DND-41 (cell line): ENCODE measurements at regions not wholly inside any gene's neighbourhood (a gene's known extent, or its start where the extent isn't known, plus 50 kb on each side); places are given as distances from the start of the nearest gene placed in this dataset.

Source experiments
- ATAC-seq: fragments of 200-7000 bp; cut with Tn5 transposase; 3 replicates; pipeline ENCODE4 v1.9.1; 2021; ENCODE audit warnings: low read depth; ENCODE audit not compliant: insufficient read depth
- DNase-seq: peaks from one replicate; pipeline ENCODE4 v3.0.0-alpha.2; 2020
- H2AFZ ChIP-seq: 2 replicates; pipeline ENCODE4 v1.6.0; 2012; ENCODE audit warnings: low read depth, low read length
- H3K27ac ChIP-seq: 2 replicates; pipeline ENCODE4 v1.5.1; 2012; ENCODE audit warnings: low read length, inconsistent platforms
- H3K27me3 ChIP-seq: fragments of 200-600 bp; sonication (generic); 2 replicates; pipeline ENCODE4 v1.6.0; 2012; ENCODE audit warnings: low read length, mild to moderate bottlenecking, inconsistent platforms; ENCODE audit not compliant: insufficient read depth, poor library complexity
- H3K36me3 ChIP-seq: 2 replicates; pipeline ENCODE4 v1.5.1; 2012; ENCODE audit warnings: low read length, inconsistent platforms; ENCODE audit not compliant: insufficient read depth
- H3K4me1 ChIP-seq: 2 replicates; pipeline ENCODE4 v1.5.1; 2012; ENCODE audit warnings: mild to moderate bottlenecking, low read length; ENCODE audit not compliant: insufficient read depth
- H3K4me2 ChIP-seq: 2 replicates; pipeline ENCODE4 v1.6.0; 2012; ENCODE audit warnings: mild to moderate bottlenecking, moderate library complexity, low read length, inconsistent platforms; ENCODE audit not compliant: insufficient read depth
- H3K4me3 ChIP-seq, 2 experiments: fragments of 200-600 bp in 1 of 2; shearing (Covaris generic) in 1 of 2; 2 replicates each; pipeline ENCODE4 v1.5.1; 2012 to 2016; ENCODE audit warnings: inconsistent platforms in 2 of 2, low read length in 2 of 2, mild to moderate bottlenecking in 2 of 2, low read depth in 1 of 2, moderate library complexity in 1 of 2
- H3K79me2 ChIP-seq: 2 replicates; pipeline ENCODE4 v1.6.0; 2012; ENCODE audit warnings: low read length, inconsistent platforms; ENCODE audit not compliant: insufficient read depth
- H3K9ac ChIP-seq: 2 replicates; pipeline ENCODE4 v1.6.0; 2012; ENCODE audit warnings: low read depth, mild to moderate bottlenecking, inconsistent platforms, low read length, moderate library complexity
- H3K9me3 ChIP-seq: 2 replicates; pipeline ENCODE4 v1.5.1; 2012; ENCODE audit warnings: low read length, moderate library complexity, mild to moderate bottlenecking, inconsistent platforms; ENCODE audit not compliant: insufficient read depth, severe bottlenecking
- H4K20me1 ChIP-seq: 2 replicates; pipeline ENCODE4 v1.6.0; 2012; ENCODE audit warnings: low read length; ENCODE audit not compliant: insufficient read depth
- CTCF ChIP-seq: IDR thresholded peaks from 2 replicates; pipeline ENCODE4 v1.5.1; 2012; ENCODE audit warnings: borderline replicate concordance, low read length, moderate library complexity, mild to moderate bottlenecking; ENCODE audit not compliant: poor library complexity, severe bottlenecking; ENCODE audit errors: extremely low read depth
- EZH2 ChIP-seq: IDR thresholded peaks from 3 replicates; pipeline ENCODE4 v1.6.1; 2012; ENCODE audit warnings: borderline replicate concordance, low read depth, mild to moderate bottlenecking, moderate library complexity, low read length, inconsistent platforms; ENCODE audit not compliant: severe bottlenecking

- no peak overlapping the region for H3K4me3 ChIP-seq
- no peaks in the 10 kb centered on the region for H4K20me1 ChIP-seq
- TF ChIP-seq EZH2: no peak
- no peak for TF ChIP-seq CTCF
- no peak overlapping the region for H3K4me2 ChIP-seq
- ATAC-seq (no peak), DNase-seq (no peak)
- no peak overlapping the region for H2AFZ ChIP-seq
- no peak overlapping the region for H3K27ac ChIP-seq
- no peaks in the 10 kb centered on the region for H3K27me3 ChIP-seq
- H3K9me3 ChIP-seq: no peaks in the 10 kb centered on the region
- no peaks in the 10 kb centered on the region for H3K4me1 ChIP-seq
- no peaks in the 10 kb centered on the region for H3K79me2 ChIP-seq
- H3K9ac ChIP-seq: no peak overlapping the region
- no peaks in the 10 kb centered on the region for H3K36me3 ChIP-seq
These were observed 493.5 kb downstream of the SETD4 start for GRCh38 chr21:35566874-35567273.

GRCh38 chr21:35565204-35565611 lies 495.1 kb downstream of the SETD4 start:
- ATAC-seq (no peak), DNase-seq (no peak)
- H2AFZ ChIP-seq: no peak overlapping the region
- no peak overlapping the region for H3K4me2 ChIP-seq
- H3K27me3 ChIP-seq: no peaks in the 10 kb centered on the region
- no peaks in the 10 kb centered on the region for H3K79me2 ChIP-seq
- H3K9ac ChIP-seq: no peak overlapping the region
- H3K9me3 ChIP-seq: no peaks in the 10 kb centered on the region
- no peak overlapping the region for H3K4me3 ChIP-seq
- no peaks in the 10 kb centered on the region for H3K36me3 ChIP-seq
- no peaks in the 10 kb centered on the region for H4K20me1 ChIP-seq
- TF ChIP-seq EZH2 (no peak), CTCF (no peak)
- no peaks in the 10 kb centered on the region for H3K4me1 ChIP-seq
- no peak overlapping the region for H3K27ac ChIP-seq

GRCh38 chr21:35563885-35564451 lies 496.4 kb downstream of the SETD4 start:
- H2AFZ ChIP-seq: no peak overlapping the region
- H3K4me1 ChIP-seq: no peaks in the 10 kb centered on the region
- DNase-seq: no peak
- H3K27me3 ChIP-seq: no peaks in the 10 kb centered on the region
- no peaks in the 10 kb centered on the region for H3K9me3 ChIP-seq
- H3K4me2 ChIP-seq: no peak overlapping the region
- no peak for TF ChIP-seq EZH2
- TF ChIP-seq CTCF: no peak
- H3K27ac ChIP-seq: no peak overlapping the region
- no peak overlapping the region for H3K9ac ChIP-seq
- no peaks in the 10 kb centered on the region for H3K79me2 ChIP-seq
- H3K4me3 ChIP-seq: no peak overlapping the region
- H3K36me3 ChIP-seq: no peaks in the 10 kb centered on the region
- H4K20me1 ChIP-seq: no peaks in the 10 kb centered on the region
- no peak for ATAC-seq

- no peaks in the 10 kb centered on the region for H3K9me3 ChIP-seq
- H3K9ac ChIP-seq: no peak overlapping the region
- no peaks in the 10 kb centered on the region for H3K4me1 ChIP-seq
- no peak overlapping the region for H3K4me2 ChIP-seq
- H3K4me3 ChIP-seq: no peak overlapping the region
- no peak overlapping the region for H3K27ac ChIP-seq
- ATAC-seq: no peak
- DNase-seq: no peak
- no peak for TF ChIP-seq EZH2
- TF ChIP-seq CTCF: no peak
- H3K36me3 ChIP-seq: no peaks in the 10 kb centered on the region
- no peak overlapping the region for H2AFZ ChIP-seq
- H4K20me1 ChIP-seq: no peaks in the 10 kb centered on the region
- no peaks in the 10 kb centered on the region for H3K27me3 ChIP-seq
- no peaks in the 10 kb centered on the region for H3K79me2 ChIP-seq
These were observed 497.4 kb downstream of the SETD4 start for GRCh38 chr21:35562876-35563275.
